ENCODE measurements at regions not wholly inside any gene's neighbourhood (a gene's known extent, or its start where the extent isn't known, plus 50 kb on each side); places are given as distances from the start of the nearest gene placed in this dataset.

DNA sequence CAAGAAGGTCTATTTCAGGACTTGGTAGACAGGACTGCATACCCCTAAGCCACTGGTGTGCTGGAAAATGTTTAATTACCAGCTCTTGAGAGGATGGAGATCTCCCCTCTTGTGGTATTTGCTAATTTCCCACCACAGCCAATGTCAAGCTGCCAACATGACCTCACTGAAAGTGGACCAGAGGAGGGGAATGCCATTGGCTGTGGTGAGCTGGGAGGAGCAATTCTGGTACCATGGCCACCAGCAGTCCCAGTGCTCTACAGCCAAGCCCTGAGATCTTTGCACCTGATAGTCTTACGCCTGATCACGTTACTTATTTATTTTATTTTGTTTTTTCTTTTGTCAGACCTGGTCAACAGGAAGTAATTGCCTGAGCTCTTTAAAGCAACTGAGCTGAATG lies 82.5 kb upstream of the BCL6 start:
- no peak for DNase-seq

DNA sequence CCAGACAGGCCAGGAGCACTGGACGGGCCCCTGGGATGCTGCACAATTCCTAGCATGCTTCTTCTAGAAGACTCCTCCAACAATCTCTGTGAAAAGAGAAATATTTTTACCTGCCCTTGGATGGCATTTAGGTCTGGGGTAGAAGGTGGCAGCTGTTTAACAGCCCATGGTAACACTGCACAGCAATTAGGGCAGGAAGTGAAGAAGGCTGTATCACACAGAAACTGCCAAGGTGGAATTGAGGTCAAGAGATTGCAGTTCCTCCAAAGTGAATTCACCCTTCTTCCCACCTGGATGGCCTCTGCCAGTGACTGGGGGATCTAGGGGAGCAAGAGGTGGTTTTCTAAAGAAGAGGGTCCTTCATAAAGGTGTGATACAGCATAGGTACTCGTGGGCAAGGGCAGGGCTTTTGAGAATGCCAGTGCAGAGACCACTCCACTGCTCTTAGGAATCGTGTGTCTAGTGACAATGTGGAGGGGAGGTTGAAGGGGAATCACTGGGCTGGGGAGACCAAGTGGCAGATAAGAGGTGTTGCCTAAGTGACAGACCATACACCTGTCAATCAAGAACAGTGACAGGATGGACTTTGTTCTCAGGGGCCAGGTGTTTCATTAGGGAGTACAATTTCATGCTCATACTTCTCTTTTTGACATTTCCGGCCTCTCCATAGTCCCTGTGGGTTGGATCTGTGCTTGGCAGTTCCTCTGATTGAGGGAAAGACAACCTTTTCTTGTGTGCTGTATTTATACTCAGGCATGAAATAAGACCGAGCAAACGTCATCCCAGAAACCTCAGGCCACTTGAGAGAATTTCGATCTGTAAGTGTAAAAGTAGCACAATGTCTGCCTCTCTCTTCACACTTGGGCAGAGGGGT lies 83.5 kb upstream of the BCL6 start:
- no peak for DNase-seq

DNA sequence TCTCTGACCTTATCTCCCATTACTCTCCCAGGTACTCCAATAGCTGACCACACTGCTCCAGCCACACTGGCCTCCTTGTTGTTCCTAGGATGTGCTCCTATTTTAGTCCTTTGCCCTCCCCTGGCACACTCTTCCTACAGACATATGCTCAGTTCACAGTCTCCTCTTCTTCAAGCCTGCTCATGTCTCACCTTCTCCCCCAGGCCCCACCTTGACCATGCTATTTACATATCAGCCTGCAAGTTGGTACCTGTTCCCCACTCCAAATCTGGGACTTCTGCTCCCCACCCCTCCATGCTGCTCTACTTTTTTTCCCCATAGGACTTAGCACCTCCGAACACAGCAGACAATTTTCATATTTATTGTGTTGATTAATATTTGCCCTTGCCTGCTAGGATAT lies 84.9 kb upstream of the BCL6 start:
- no peak for DNase-seq

DNA sequence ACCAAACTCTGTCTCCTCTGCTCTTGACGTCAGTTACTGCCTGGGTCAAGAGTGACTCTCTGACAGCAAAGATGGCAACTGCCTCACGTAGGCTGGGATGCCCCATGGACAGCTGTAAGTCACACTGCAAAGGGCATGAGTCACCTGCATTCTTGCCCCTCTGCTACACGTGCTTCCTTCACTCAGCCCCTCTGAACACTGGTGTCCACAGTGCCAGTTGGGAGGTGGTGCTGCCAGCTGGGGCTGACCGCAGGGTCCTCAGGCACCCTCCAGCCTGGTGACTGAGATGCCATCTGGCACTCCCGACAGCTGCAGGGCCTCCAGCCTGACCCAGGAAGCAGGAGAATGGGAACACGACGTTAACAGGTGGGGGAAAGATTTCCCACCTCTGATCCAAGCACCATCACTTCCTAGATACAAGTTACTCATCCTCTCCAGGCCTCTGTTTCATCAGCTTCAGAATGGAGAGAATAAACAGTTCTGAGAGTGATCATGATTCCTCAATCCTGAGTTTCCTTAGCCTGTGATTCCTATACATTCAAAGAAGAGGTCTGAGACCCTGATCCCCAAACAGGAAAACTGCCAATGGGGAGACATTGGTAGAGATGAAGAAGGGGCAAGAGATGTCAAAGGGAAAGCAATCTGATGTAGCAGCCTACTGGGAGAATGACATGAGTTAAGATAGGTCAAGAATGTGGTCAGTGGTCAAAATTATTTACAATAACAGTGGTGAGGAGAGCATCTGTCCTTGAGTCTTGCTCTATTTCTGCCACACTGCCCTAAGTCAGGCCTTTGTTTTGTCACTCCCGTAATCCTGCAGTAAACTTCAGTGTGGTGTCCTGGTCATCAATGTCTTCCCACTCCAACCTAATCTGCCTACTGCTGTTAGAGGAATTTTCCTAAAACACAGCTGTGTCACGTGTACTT lies 86.1 kb upstream of the BCL6 start:
- no peak for DNase-seq

DNA sequence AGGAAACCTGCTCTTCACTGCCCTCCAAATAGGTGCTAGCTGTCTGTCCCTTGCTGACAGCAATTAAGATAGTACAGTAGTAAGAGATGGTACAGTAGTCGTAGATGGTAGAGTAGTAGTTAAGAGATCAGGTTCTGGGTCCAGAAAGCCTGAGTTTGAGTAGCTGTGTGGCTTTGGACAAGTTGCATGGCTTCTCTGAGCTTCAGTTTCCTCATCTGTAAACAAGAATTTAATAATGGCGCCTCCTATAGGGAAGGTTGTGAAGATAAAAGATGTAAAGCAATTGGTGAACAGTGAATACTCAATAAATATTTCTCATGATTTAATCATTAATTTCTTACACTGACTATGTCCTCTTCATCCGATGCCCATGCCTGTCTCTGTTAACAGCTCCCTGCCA lies 86.9 kb upstream of the BCL6 start:
- no peak for DNase-seq

DNA sequence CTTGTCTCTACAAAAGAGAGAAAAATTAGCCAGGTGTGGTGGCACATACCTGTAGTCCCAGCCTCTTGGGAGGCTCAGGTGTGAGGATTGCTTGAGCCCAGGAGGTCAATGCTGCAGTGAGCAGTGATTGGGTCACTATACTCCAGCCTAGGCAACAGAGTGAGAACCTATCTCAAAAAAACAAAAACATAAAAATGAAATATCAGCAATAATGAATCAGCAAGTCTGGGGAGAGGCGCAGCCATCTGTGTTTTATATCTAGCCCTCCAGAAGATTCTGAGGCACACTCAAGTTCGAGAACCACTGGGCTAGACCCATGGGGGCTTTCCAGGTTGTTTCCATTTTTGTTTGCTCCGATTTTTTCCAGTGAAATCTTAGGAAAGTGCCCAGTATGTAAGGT lies 88.1 kb upstream of the BCL6 start:
- no peak for DNase-seq

DNA sequence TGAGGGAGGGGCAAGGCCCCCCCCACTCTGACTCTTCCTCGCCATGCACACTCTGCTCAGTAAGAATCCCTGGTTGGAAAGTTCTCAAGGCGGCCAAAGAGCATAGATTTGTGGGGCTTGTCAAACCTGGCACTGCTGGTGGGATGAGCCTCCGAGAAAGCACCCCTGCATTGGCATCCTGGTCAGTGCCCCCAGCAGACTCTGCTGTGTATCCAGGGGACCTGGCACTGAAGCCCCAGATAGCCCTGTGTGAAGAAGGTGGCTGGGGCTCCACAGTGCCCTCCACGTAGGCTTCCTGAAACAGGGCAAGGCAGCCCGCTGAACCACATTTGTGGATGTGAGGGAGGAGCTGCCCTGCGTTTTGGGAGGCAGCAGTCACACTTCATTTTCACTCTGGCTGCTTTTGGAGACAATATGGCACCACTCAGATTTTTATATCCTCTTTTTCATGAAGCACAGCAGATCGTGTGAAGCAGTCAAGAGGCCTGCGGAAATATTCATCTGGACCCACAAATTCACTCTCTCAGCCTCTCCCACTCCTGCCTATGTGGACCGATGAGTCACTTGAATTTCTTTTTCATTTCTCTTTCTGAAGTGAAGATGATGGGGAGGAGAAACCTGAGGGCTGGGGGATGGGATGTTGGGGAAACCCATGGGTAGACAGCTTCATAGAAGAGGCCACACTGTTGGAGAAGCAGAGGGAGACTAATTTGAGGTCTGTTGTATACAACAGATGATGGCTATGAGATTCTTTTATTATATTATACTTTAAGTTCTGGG lies 88.7 kb upstream of the BCL6 start:
- DNase-seq, result no peak

DNA sequence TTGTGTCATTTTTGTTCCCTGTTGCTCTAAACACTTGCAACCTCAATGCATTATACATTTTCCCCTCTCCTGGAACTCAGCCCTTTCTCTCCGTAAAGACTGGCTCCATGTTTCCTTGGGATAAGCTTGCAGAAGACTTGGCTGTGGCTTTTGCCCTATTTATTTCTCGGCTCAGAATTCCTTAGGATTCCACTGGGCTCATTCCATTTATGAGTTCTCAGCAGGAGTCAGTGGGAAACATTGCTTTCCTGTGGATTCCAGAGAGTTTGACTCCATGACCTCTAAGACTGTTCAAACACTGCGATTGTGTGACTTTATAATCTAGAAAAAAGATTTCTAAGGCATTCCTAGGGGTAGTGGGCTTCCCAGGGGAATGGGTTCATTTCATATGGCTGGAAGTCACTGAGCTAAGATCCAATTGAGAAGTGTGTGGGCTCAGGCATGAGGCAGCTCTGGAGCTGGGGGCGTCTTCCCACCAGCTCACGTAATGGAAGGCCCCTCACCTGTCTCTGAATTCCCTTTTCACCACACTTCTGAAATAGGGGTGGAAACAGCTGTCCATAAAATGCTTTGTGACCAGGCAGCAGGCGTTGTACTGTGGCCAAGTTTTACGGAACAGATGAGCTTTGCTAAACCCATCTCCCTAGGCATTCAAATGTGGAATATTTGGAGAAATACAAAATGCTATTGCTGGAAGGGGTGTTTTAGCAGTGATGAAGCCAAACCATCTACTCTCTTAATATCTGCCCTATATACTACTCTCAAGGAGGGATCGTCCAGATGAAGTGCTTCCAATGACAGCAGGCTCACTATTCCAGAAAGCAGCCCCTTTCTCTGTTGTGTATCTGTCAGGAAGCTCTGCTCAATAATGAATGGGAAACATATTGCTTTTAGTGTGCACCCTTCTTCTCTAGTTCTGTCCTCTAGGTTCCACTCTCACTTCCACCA lies 91.8 kb upstream of the BCL6 start:
- no peak for DNase-seq

DNA sequence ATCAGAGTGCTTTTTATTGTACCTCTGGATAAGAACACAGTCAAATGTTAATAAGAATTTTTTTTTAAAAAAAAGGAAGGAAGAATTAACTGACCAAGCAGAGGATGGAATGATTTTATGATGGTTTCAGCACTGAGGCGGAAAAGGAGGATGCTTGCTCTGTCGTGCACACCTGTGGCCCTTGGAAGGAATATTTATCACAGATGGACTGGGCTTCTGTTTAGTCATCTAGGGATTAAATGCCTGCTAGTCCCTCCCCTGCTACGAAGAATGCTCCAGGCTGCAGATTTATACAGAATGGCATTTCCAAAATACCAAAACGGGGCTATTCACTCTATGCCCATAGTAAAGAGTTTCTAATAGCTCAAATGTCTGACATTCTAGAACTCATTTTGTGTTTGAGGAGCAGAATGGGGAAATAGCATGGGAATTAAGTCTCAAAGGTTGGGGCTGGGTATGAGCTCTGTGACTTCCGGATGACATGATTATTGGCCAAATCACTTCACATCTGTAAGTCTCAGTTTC lies 92.8 kb upstream of the BCL6 start:
- no peak for DNase-seq

DNA sequence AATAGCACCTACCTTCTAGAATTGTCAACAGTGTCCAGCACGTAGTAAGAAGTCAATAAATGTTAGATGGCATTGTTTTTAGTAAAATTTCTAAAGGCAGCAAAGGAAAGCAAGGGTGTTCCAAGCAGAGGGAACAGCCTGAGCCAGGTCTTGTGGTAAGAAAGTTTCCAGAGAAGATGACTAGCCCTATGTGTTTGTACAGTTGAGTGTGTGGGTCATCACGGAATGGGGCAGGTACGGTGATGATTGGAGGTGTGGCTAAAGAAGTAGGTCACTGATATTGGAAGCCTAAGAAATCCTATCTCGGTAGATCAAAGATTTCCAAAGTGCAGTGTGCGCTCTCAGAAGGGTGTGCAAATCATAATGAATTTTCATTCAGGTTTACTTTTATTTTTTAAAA lies 94.2 kb upstream of the BCL6 start:
- no peak for DNase-seq

DNA sequence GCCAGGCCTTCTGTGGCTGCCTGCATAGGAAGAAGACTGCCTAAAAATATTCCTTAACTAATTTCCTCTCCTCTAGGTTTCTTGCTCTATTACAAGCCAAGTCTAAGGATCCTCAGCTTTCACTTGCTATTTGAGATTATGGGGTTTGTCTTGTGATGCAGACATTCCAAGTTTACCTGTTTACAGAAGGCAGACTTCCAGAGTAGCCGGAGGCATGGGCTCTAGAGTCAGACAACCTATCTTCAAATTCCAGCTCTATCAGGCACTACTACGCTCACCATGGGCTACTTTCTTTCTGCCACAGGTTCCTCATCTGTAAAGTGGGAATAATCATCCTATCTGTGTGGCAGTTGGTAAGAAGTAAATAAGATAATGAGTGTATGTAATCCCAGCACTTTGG lies 95.6 kb upstream of the BCL6 start:
- DNase-seq, result no peak

DNA sequence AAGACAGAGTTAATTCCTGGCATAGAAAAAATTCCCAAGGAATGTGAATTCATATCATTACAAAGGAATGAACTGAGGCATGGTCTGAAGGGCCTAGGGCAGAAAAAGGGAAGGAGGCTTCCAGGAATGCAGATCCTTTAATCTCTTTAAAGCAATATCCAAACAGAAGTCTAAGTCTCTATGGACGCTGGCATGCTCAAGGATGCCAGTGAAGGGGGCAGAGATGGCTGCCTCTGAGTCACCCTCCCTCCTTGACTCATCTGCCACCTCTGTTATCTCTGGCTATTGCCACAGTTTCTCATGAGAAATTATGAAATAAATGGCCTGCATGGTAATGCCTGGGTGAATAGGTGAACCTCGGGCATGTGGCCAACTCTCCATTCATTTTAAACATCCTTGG lies 96.3 kb upstream of the BCL6 start:
- no peak for DNase-seq

DNA sequence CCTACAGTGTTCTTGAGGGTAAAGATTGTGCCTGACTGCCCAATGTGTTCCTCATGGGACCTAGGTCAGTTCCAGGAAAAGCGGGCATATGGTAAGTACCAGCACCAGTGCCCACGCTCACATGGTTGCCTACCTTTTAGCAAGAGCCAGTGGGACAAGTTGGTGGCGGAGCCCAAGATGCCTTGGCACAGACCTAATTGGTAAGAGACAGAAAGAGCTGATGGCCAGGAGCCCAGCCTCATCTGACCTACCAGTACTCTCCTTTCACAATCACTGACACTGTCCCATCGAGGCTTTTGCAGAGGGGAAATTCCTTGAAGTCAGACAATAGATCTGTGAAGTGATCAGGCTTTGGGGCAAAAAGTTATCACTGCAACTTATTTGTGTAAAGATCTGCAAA lies 98.4 kb upstream of the BCL6 start:
- no peak for DNase-seq

DNA sequence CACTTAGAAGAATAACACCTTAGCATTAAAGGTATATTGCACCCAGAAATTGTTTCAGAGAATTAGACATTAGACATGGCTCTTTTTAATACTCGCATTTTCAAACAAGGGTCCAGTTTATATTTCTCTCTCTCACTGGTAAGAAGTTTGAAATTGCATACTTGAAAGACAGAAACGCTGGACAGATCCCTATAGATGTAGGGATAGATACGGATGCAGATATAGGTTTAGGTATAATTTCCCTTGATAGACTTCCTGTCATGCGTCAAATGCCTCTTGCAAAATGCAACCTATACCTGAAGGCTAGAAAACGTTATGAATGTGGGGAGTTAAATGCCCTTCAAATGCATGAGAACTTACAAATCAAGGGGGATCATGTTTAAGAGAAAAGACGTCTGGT lies 99.4 kb upstream of the BCL6 start:
- no peak for DNase-seq

DNA sequence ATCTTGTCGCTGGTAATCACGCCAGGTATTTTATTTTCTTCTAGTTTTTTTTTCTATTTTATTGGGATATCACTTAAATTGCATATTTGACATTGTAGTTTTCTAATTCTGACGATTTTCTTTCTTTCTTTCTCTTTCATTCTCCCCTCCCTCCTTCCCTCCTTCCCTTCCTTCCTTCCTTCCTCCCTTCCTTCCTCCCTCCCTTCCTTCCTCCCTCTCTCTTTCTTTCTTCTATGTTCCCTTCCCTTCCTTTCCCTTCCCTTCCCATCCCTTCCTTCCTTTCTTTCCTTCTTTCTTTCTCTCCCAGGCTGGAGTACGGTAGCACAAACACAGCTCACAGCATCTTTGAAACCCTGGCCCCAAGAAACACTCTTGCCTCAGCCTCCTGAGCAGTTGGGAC lies 100.6 kb upstream of the BCL6 start:
- no peak for DNase-seq

DNA sequence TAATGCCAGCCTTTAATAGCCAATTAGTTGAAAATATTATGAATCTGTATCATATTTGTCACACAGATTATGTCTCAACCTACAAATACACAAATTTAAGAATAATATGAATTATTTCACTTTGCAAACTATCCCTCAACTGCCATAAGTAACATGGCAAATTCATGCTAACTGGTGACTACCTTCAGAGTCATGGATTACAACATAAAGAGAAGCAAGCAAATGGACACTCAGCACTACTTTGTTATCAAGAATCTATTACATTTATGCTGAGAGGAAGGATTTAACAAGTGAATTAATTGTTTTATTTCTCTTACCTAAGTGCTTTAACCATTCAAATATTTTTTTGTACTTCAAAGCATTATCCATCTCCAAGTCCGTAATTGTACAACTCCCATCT lies 103.1 kb upstream of the BCL6 start:
- DNase-seq, result no peak

DNA sequence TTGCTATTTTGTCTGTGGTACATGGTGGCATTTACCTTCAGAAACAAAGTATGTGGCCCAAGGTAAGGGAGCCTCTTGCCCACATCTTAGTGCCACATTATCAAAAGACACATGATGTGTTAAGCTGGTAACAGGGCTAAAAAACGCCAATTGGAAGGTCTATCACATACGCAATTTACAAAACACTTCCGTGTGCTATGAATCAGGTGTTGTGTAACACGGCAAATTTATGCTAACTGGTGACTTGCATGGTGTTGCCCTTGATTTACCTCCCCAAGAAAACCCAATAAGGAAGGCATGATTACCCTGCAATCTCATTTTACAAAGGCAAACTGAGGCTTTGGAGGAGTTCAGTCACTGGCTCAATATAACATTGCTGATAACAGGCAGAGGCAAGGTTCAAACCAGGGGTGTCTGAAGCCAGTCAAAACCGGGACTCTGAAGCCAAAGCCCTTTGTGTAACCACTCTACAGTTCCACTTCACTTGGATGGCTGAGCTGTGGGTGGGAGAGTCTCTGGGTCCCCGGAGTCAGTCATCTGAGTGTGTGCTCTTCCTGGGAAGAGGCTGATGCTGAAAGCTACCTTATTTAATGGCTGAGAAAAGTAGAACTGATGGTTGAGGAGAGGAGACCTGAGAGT lies 103.9 kb upstream of the BCL6 start:
- no peak for DNase-seq

DNA sequence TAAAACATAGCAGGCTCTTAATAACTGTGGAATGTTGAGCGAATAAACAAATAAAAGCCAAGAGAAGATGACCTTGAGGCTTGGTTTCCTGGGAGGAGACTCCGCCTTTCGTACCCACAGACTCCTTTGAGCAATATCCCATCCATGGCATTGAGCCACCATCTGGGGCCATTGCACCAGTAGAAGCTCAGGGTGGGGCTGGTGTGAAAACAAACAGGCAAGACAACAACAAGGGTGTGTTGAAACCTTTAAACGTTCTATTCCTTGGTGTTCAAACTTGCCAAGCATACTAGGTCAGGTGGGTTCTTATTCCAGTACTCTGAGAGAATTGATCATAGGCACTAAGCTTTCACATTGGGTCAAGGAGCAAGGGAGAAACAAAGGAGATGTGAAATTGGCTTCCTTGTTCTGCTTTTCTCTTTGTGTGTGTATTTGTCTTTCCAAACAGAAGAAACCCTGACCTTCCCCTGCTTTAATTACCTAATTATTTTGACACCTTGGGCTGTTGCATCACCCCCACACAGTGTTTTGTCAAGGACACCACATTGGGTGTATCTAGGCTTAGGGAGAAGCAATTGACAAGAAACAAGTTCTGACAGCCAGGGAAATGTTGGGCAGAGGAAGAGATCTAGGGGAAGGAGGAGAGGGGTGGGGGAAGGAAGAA lies 105.1 kb upstream of the BCL6 start:
- DNase-seq, result no peak

DNA sequence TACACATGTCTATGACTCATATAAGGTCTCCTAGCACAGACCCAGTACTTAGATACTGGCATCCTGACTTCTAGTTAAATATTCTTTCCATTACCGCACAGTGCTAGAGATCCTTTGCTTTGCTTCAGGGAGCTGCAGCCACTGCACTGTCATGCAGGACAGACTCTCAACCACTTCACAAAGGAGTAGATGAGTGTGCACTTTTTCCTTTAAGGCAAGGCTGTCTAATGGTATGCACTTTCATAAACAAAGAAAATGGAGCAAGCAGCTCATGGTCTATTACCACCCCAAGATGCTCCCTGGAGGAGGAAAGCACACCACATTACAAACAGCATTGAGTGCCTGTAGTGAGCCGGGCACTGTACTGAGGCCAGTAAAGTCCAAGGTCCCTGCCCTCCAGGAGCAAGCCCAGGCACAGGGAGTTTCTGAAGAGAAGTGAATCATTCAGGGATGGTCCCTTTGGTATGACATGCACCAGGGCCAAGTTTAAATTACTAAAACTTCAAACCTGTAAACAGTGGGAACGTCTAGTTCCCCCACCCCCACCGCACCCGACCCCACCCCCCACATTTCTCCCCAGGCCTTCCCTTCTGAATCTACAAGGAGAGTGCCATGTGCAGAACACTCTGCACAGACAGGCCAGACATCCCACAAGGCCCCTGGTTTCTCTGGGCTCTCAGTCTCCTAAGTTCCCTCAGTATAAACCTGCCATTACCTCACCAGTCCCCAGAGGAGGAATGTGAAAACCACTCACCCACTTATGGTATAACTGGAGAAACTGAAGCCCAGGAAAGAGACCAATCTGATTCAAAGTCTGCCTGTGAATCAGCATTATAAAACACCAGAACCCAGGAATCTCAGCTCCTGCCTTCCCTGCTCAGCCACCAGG lies 107.8 kb upstream of the BCL6 start:
- no peak for DNase-seq

DNA sequence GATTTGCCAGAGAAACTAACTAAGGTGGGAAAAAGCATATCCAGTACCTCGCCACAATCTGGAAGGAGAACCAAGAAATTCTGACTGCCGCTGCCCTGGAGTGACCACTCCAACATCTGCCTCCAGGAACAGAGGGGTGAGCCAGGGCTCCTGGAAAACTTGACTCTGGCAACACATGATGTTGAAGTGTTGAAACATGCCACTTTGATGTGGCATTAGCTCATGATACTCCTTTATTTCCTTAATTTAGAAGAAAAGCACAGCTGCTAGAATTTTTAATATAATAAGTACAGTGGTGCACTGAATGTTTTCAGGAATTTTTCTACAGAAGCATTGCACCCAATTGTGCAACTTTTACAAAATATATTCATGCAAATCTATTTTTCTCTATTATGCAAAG lies 109.9 kb upstream of the BCL6 start:
- DNase-seq, result no peak
